Loucy (cell line): ENCODE measurements at regions not wholly inside any gene's neighbourhood (a gene's known extent, or its start where the extent isn't known, plus 50 kb on each side); places are given as distances from the start of the nearest gene placed in this dataset.

ENCODE experiments used
- EZH2phosphoT487 ChIP-seq: fragments of 200-600 bp; IDR thresholded peaks from 2 replicates; pipeline ENCODE4 v1.6.1; 2018; ENCODE audit warnings: antibody characterized with exemption, mild to moderate bottlenecking, moderate library complexity, borderline replicate concordance
- TF ChIP-seq, protein P1 (sequence below): fragments of 200-600 bp; sonication (generic); conservative IDR thresholded peaks from 2 replicates; pipeline ENCODE4 v1.5.1; 2014; ENCODE audit warnings: mild to moderate bottlenecking, antibody characterized with exemption, low read length

DNA sequence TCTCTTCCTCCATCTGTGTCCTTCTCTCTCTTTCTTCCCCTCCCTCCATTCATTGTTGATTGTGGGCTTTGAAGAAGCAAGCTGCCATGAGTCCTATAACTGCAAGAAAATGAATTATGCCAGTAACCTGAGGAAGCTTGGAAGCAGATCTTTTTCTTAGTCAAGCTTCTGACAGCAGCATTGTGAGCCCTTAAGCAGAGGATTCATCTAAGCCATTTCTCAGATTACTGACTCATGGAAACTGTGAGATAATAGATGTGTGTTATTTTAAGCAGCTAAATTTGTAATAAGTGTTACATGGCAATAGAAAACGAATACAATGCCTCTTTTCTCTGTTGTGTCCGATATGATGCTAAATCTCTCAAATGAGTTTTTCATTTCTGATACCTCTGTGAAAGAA lies 1109.7 kb downstream of the CDH11 start:
- TF ChIP-seq, protein P1, sequence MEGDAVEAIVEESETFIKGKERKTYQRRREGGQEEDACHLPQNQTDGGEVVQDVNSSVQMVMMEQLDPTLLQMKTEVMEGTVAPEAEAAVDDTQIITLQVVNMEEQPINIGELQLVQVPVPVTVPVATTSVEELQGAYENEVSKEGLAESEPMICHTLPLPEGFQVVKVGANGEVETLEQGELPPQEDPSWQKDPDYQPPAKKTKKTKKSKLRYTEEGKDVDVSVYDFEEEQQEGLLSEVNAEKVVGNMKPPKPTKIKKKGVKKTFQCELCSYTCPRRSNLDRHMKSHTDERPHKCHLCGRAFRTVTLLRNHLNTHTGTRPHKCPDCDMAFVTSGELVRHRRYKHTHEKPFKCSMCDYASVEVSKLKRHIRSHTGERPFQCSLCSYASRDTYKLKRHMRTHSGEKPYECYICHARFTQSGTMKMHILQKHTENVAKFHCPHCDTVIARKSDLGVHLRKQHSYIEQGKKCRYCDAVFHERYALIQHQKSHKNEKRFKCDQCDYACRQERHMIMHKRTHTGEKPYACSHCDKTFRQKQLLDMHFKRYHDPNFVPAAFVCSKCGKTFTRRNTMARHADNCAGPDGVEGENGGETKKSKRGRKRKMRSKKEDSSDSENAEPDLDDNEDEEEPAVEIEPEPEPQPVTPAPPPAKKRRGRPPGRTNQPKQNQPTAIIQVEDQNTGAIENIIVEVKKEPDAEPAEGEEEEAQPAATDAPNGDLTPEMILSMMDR, result no peak
- TF ChIP-seq EZH2phosphoT487, result no peak
